A673 (cell line): ENCODE measurements at regions not wholly inside any gene's neighbourhood (a gene's known extent, or its start where the extent isn't known, plus 50 kb on each side); places are given as distances from the start of the nearest gene placed in this dataset.

Source experiments
- BruUV-seq: library from RNA; stranded (reverse); fragments of 400-500 nt; replicated peaks from 2 replicates; lab custom pipeline; 2021; lab: Mats Ljungman, UMichigan
- CTCF ChIA-PET: fragments of 300-600 bp; sonication (Branson Sonifier 250); formaldehyde crosslinking; loops from one replicate; lab custom pipeline; 2022; ENCODE audit warnings: antibody characterized with exemption; lab: Charles Lee
- POLR2A ChIA-PET: fragments of 300-600 bp; sonication (Branson Sonifier 250); formaldehyde crosslinking; loops from one replicate; lab custom pipeline; 2022; ENCODE audit warnings: antibody characterized with exemption; ENCODE audit not compliant: low non-redundant PET; lab: Charles Lee
- DNase-seq: peaks from one replicate; pipeline ENCODE4 v3.0.0-alpha.2; 2015; ENCODE audit warnings: low spot score
- H3K27ac ChIP-seq: fragments of 200-600 bp; sonication (generic); 2 replicates; pipeline ENCODE4 v1.5.1; 2016; ENCODE audit warnings: mixed run types, low read depth, mild to moderate bottlenecking, mixed read lengths, antibody characterized with exemption, low read length; ENCODE audit not compliant: poor library complexity, severe bottlenecking
- H3K27me3 ChIP-seq: fragments of 200-600 bp; sonication (generic); replicated peaks from 2 replicates; pipeline ENCODE4 v1.6.1; 2017; ENCODE audit warnings: mixed run types, low read depth, mild to moderate bottlenecking, mixed read lengths, antibody characterized with exemption, low read length; ENCODE audit not compliant: insufficient read depth, poor library complexity
- H3K36me3 ChIP-seq: fragments of 200-600 bp; sonication (generic); 2 replicates; pipeline ENCODE4 v1.6.1; 2016; ENCODE audit warnings: mixed run types, mild to moderate bottlenecking, mixed read lengths, antibody characterized with exemption, low read length; ENCODE audit not compliant: insufficient read depth, poor library complexity, severe bottlenecking
- H3K4me1 ChIP-seq: fragments of 200-600 bp; sonication (generic); 2 replicates; pipeline ENCODE4 v1.6.1; 2017; ENCODE audit warnings: mixed run types, mild to moderate bottlenecking, mixed read lengths, antibody characterized with exemption, low read length; ENCODE audit not compliant: insufficient read depth, poor library complexity, severe bottlenecking
- H3K4me3 ChIP-seq: fragments of 200-600 bp; sonication (generic); 2 replicates; pipeline ENCODE4 v1.5.1; 2016; ENCODE audit warnings: low read depth, mixed run types, mild to moderate bottlenecking, mixed read lengths, low read length; ENCODE audit not compliant: poor library complexity, severe bottlenecking
- H3K9me3 ChIP-seq: fragments of 200-600 bp; sonication (generic); 2 replicates; pipeline ENCODE4 v1.6.1; 2016; ENCODE audit warnings: mixed run types, low read depth, mild to moderate bottlenecking, mixed read lengths, antibody characterized with exemption, low read length; ENCODE audit not compliant: poor library complexity, severe bottlenecking
- CTCF ChIP-seq: fragments of 300-800, 200-600 bp; sonication (generic); conservative IDR thresholded peaks from 2 replicates; pipeline ENCODE4 v1.5.1; 2017; ENCODE audit warnings: low read depth, mild to moderate bottlenecking, antibody characterized with exemption, low read length, moderate library complexity, mixed read lengths
- EZH2 ChIP-seq: fragments of 200-600 bp; sonication (generic); IDR thresholded peaks from 2 replicates; pipeline ENCODE4 v1.6.1; 2017; ENCODE audit warnings: borderline replicate concordance, low read depth, mild to moderate bottlenecking, mixed read lengths, antibody characterized with exemption, low read length; ENCODE audit not compliant: poor library complexity, severe bottlenecking
- intact Hi-C: fragments of 100-400 bp; cut with micrococcal nuclease; formaldehyde crosslinking; loops from one replicate; pipeline ENCODE4 v1.10.0; 2022; ENCODE audit not compliant: unreplicated experiment

- no TSS peak for BruUV-seq
- Histone ChIP-seq H3K4me3 (no peak overlapping the region), H3K27me3 (no peaks in the 10 kb centered on the region), H3K9me3 (no peaks in the 10 kb centered on the region), H3K27ac (no peak overlapping the region), H3K36me3 (no peaks in the 10 kb centered on the region), H3K4me1 (peaks cover 2% of the 10 kb centered on the region)
- intact Hi-C loops = no loop called here
- TF ChIP-seq CTCF = no peak
- no peak for TF ChIP-seq EZH2
- ChIA-PET CTCF (no interaction called here), POLR2A (no interaction called here)
- no peak for DNase-seq
These were observed 178.9 kb upstream of the GALNT2 start for GRCh38 chr1:229888157-229888556.

- ChIA-PET CTCF (no interaction called here), POLR2A (no interaction called here)
- Histone ChIP-seq H3K27me3 (no peaks in the 10 kb centered on the region), H3K4me3 (no peak overlapping the region), H3K36me3 (no peaks in the 10 kb centered on the region), H3K4me1 (peaks cover 6% of the 10 kb centered on the region), H3K9me3 (no peaks in the 10 kb centered on the region), H3K27ac (no peak overlapping the region)
- intact Hi-C loops = no loop called here
- TF ChIP-seq CTCF (no peak), EZH2 (no peak)
- no TSS peak for BruUV-seq
- no peak for DNase-seq
These were observed 178.5 kb upstream of the GALNT2 start for GRCh38 chr1:229888561-229889001.

- peaks cover 11% of the 10 kb centered on the region for H3K4me1 ChIP-seq
- intact Hi-C loops = no loop called here
- no peak overlapping the region for H3K4me3 ChIP-seq
- TF ChIP-seq CTCF = no peak
- TF ChIP-seq EZH2 = no peak
- H3K36me3 ChIP-seq = no peaks in the 10 kb centered on the region
- CTCF ChIA-PET = no interaction called here
- BruUV-seq = no TSS peak
- POLR2A ChIA-PET = no interaction called here
- no peaks in the 10 kb centered on the region for H3K27me3 ChIP-seq
- no peaks in the 10 kb centered on the region for H3K9me3 ChIP-seq
- H3K27ac ChIP-seq = no peak overlapping the region
- DNase-seq = no peak
These were observed 178.0 kb upstream of the GALNT2 start for GRCh38 chr1:229889031-229889517.
